ENCODE measurements at regions not wholly inside any gene's neighbourhood (a gene's known extent, or its start where the extent isn't known, plus 50 kb on each side); places are given as distances from the start of the nearest gene placed in this dataset.

DNA sequence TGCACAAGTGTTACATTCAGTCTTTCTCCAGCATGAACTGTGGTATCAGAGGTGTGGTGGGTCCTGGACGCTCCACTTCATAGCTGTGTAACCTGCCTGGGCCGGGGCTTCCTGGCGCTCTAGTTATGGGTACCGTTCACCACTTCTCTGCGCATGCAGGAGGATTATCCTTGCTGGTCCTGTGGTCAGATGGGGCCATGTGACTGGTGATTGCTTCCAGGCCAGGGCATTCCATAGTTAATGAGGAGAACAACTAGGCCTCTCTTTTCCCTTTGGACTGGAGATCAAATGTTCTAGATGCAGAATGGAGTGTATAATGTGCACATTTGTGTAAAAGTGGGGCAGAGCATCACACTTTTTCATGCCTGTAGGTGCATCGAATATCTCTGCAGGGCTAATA, 444.0 kb downstream of the AACS start:
- H3K27me3 ChIP-seq (ENCODE audit: insufficient read depth, low read depth, low read length) = no peaks in the 10 kb centered on the region
- H3K4me2 ChIP-seq (ENCODE audit: low read length) = no peak overlapping the region
- H3K36me3 ChIP-seq (ENCODE audit: insufficient read depth, low read length) = no peaks in the 10 kb centered on the region
- TF ChIP-seq, protein P1, sequence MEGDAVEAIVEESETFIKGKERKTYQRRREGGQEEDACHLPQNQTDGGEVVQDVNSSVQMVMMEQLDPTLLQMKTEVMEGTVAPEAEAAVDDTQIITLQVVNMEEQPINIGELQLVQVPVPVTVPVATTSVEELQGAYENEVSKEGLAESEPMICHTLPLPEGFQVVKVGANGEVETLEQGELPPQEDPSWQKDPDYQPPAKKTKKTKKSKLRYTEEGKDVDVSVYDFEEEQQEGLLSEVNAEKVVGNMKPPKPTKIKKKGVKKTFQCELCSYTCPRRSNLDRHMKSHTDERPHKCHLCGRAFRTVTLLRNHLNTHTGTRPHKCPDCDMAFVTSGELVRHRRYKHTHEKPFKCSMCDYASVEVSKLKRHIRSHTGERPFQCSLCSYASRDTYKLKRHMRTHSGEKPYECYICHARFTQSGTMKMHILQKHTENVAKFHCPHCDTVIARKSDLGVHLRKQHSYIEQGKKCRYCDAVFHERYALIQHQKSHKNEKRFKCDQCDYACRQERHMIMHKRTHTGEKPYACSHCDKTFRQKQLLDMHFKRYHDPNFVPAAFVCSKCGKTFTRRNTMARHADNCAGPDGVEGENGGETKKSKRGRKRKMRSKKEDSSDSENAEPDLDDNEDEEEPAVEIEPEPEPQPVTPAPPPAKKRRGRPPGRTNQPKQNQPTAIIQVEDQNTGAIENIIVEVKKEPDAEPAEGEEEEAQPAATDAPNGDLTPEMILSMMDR (IDR thresholded peaks at IDR 0.05; ENCODE audit: poor library complexity, severe bottlenecking) = no peak
- H3K9me2 ChIP-seq (ENCODE audit: insufficient read depth, low read length) = no peaks in the 10 kb centered on the region
- no peaks in the 10 kb centered on the region for H3K9me3 ChIP-seq (ENCODE audit: low read length)
- no peaks in the 10 kb centered on the region for H3K79me2 ChIP-seq (replicated peaks; ENCODE audit: insufficient read depth, low read length)
- H2AFZ ChIP-seq (ENCODE audit: low read depth, low read length) = no peak overlapping the region
- no peak overlapping the region for H3K4me3 ChIP-seq (ENCODE audit: low read length)
- H3K27ac ChIP-seq (ENCODE audit: low read length) = no peak overlapping the region
- no peak overlapping the region for H3K9ac ChIP-seq (ENCODE audit: low read length)
- H4K20me1 ChIP-seq (ENCODE audit: insufficient read depth) = no peaks in the 10 kb centered on the region
- H3F3A ChIP-seq (ENCODE audit: insufficient read depth, low read length, poor library complexity, severe bottlenecking) = no peaks in the 10 kb centered on the region

DNA sequence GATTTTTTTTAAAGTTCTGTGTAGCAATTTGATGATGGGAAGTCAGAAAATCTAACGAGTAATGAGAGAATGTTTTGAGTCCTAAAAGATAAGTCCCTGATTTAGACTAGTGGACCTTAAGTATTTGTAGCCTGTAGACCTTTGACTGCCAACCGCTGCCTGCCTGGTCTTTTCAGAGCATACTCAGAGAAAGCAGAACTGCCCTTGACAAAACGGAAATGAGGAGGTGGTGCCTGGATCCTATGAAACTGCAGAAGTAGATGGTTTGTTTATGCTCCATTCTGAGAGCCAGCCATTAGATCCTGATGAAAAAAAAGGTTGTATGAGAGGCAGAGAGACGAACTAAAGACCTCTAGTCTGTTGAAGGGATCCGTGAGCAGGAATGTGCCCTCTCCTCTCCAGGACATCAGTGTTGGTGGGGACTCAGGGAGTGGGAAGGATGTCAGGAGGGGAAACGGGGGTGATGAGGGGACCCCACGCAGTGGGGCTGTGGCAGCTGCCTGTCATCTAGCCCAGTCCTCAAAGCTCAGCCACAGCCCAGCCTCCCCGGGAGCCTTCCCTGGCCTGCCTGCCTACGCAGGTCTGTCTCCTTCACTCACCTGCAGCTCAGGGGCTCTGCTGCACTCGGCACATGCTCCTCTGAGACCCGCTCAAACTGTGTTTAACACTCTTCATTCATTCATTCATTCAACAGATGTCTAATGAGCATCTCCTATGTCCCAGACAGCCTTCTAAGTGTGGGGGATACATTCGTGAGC, 447.5 kb downstream of the AACS start:
- Histone ChIP-seq H2AFZ (ENCODE audit: low read depth, low read length) (no peak overlapping the region), H4K20me1 (ENCODE audit: insufficient read depth) (no peaks in the 10 kb centered on the region), H3K27ac (ENCODE audit: low read length) (no peak overlapping the region), H3K9me3 (ENCODE audit: low read length) (no peaks in the 10 kb centered on the region), H3K36me3 (ENCODE audit: insufficient read depth, low read length) (no peaks in the 10 kb centered on the region), H3F3A (ENCODE audit: insufficient read depth, low read length, poor library complexity, severe bottlenecking) (no peaks in the 10 kb centered on the region), H3K4me3 (ENCODE audit: low read length) (no peak overlapping the region), H3K27me3 (ENCODE audit: insufficient read depth, low read depth, low read length) (no peaks in the 10 kb centered on the region), H3K4me2 (ENCODE audit: low read length) (no peak overlapping the region), H3K79me2 (replicated peaks; ENCODE audit: insufficient read depth, low read length) (no peaks in the 10 kb centered on the region), H3K9ac (ENCODE audit: low read length) (no peak overlapping the region), H3K9me2 (ENCODE audit: insufficient read depth, low read length) (no peaks in the 10 kb centered on the region)
- TF ChIP-seq, protein P2, sequence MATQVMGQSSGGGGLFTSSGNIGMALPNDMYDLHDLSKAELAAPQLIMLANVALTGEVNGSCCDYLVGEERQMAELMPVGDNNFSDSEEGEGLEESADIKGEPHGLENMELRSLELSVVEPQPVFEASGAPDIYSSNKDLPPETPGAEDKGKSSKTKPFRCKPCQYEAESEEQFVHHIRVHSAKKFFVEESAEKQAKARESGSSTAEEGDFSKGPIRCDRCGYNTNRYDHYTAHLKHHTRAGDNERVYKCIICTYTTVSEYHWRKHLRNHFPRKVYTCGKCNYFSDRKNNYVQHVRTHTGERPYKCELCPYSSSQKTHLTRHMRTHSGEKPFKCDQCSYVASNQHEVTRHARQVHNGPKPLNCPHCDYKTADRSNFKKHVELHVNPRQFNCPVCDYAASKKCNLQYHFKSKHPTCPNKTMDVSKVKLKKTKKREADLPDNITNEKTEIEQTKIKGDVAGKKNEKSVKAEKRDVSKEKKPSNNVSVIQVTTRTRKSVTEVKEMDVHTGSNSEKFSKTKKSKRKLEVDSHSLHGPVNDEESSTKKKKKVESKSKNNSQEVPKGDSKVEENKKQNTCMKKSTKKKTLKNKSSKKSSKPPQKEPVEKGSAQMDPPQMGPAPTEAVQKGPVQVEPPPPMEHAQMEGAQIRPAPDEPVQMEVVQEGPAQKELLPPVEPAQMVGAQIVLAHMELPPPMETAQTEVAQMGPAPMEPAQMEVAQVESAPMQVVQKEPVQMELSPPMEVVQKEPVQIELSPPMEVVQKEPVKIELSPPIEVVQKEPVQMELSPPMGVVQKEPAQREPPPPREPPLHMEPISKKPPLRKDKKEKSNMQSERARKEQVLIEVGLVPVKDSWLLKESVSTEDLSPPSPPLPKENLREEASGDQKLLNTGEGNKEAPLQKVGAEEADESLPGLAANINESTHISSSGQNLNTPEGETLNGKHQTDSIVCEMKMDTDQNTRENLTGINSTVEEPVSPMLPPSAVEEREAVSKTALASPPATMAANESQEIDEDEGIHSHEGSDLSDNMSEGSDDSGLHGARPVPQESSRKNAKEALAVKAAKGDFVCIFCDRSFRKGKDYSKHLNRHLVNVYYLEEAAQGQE (IDR thresholded peaks at IDR 0.05; ENCODE audit: borderline replicate concordance) = no peak
- TF ChIP-seq, protein P1 (IDR thresholded peaks at IDR 0.05; ENCODE audit: poor library complexity, severe bottlenecking) = no peak
- TF ChIP-seq EZH2 (IDR thresholded peaks at IDR 0.05; ENCODE audit: borderline replicate concordance, insufficient read depth, low read length, poor library complexity, severe bottlenecking) = no peak
- TF ChIP-seq SMC3 (conservative IDR thresholded peaks at IDR 0.05; ENCODE audit: poor library complexity) = no peak
- TF ChIP-seq POLR2AphosphoS5 (IDR thresholded peaks at IDR 0.05) = no peak
- no peak for TF ChIP-seq MXI1 (conservative IDR thresholded peaks at IDR 0.05; ENCODE audit: poor library complexity, severe bottlenecking)
- no peak for TF ChIP-seq EP300 (conservative IDR thresholded peaks at IDR 0.05; ENCODE audit: poor library complexity, severe bottlenecking)
- TF ChIP-seq TAF1 (IDR thresholded peaks at IDR 0.05; ENCODE audit: low read depth) = no peak
- no peak for TF ChIP-seq RAD21 (conservative IDR thresholded peaks at IDR 0.05)
